ENCODE measurements at regions not wholly inside any gene's neighbourhood (a gene's known extent, or its start where the extent isn't known, plus 50 kb on each side); places are given as distances from the start of the nearest gene placed in this dataset.
"Not testable (repeated sequence)": the region's sequence is repeated elsewhere in the genome, so short reads cannot be mapped to it uniquely, and the experiment has no call there.

GRCh38 chr7:114180556-114181266 lies 233.9 kb upstream of the FOXP2 start:
- no peak for DNase-seq (ENCODE audit: low spot score)

GRCh38 chr7:114175125-114175524 lies 239.5 kb upstream of the FOXP2 start:
- DNase-seq (ENCODE audit: low spot score) = no peak

DNA sequence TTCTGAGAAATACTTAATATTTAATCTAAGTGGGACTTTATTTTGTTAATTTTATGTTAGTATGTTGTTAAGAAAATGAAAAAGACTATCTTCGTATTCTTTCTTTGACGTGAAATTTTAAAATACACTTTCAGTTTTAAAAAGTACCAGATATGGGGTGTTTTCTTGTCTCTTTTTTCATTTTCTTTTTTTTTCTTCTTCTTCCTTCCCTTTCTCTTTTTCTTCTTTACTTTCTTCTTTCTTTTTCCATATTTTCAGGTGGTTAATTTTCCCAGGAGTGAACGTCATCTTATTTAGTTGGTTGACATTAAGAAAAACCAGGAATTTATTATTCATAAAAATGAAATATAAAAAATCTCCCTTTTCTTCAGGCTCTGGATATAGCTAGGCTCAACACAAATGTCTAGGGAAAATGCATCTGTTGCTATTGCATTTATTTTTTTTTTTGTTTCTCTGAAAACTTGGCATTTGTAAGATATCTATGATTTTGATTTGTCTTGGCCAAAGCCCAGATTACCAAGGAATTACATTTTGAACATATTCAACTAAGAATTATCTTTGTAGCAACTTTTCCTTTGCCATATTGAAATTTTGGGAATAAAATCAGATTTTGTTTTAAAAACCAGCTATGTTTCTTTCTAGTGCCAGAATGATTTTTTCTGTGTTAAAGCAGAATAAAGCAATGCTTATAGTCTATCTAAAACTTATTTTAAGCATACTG lies 241.3 kb upstream of the FOXP2 start:
- no peak for DNase-seq (ENCODE audit: low spot score)

DNA sequence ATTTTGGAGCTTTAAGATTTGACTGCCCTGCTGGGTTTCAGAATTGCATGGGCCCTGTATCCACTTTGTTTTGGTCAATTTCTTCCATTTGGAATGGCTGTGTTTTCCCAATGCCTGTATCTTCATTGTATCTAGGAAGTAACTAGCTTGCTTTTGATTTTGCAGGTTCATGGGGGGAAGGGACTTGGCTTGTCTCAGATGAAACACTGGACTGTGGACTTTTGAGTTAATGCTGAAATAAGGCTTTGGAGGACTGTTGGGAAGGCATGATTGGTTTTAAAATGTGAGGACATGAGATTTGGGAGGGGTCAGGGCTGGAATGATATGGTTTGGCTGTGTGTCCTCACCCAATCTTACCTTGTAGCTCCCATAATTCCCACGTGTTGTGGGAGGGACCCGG lies 245.2 kb upstream of the FOXP2 start:
- DNase-seq (ENCODE audit: low spot score) = not testable (repeated sequence)

- no peak for DNase-seq (ENCODE audit: low spot score)
Measured at GRCh38 chr7:114160925-114161324, 242.1 kb upstream of the PPP1R3A start.

DNA sequence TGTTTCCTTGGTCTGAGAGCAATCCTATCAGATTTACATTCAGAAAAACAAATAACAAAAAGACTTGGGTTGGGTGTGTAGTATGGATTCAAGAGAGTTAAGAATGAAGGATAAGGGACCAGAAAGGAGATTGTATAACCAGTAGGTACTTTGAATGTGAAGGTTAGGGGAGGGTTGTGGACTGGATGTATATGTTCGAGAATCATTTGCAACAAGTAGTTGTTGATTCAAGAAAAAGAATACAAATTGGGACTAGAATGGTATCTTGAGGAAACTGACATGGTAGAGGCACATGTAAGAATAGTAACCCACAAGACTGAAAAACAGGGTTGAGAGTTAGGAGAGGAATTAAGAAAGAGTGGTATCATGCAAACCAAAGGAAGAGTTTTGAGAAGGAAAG lies 240.0 kb upstream of the PPP1R3A start:
- DNase-seq (ENCODE audit: low spot score) = no peak

GRCh38 chr7:114158275-114158674 lies 239.5 kb upstream of the PPP1R3A start:
- DNase-seq (ENCODE audit: low spot score) = no peak

- no peak for DNase-seq (ENCODE audit: low spot score)
Measured at GRCh38 chr7:114156178-114156577, 237.4 kb upstream of the PPP1R3A start.

GRCh38 chr7:114155116-114156110 lies 236.6 kb upstream of the PPP1R3A start:
- no peak for DNase-seq (ENCODE audit: low spot score)

DNA sequence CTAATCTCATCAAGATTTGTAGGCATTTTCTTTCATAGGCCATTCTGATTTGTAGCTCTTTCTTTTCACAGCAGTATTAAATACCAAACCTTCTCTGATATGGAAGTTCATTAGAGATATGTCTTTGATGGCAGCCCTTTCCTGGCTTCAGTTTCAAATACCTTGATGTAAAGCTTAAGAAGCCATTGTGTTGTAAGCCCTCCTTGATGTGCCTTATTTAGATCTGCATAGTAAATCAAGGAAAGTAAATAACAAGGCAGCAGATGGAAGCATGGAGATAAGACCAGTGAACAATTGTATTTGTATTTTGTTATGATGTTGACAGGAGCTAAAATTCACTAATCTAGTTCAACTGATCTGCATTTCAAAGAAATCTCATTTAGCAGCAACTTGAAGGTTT lies 234.9 kb upstream of the PPP1R3A start:
- DNase-seq (ENCODE audit: low spot score) = no peak

GRCh38 chr7:114152314-114152938 lies 233.6 kb upstream of the PPP1R3A start:
- DNase-seq (ENCODE audit: low spot score) = no peak

GRCh38 chr7:114151777-114152176 lies 233.0 kb upstream of the PPP1R3A start:
- DNase-seq (ENCODE audit: low spot score) = no peak

DNA sequence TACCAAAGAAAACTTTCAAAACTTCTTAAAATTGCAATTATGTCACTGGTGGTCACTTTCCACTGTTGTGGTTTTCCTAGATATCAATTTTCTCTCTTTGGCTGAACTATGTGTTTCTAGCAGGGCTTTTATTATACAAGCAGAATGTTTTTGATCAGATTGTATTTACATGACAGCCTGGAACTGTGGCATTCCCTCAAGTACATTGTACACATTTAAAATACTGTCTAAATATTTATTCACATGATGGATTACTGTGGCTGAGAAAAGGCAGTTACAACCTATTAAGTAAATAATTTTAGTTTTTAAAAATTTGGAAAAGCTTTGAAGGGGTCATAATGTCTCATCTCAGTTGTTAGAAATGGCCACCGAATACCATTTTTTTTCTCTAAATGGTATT lies 231.9 kb upstream of the PPP1R3A start:
- DNase-seq (ENCODE audit: low spot score) = no peak

DNA sequence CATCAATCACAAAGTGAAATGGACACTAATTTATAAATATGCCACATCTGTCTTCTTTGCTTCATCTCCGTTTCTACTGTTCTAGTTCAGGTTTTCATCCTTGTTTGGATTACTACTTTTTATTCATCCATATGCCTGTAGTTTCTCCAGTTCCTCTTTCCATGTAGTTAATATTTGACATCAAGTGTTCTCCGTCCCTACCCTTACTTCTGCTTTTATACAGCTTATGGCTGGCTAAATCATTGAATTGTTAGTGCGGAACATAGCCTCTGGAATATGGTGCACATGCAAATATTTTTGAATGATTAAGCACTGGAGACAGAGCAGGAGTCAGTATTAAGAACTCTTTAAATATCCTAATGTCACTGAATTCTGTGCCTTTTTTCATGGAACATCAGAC lies 230.0 kb upstream of the PPP1R3A start:
- no peak for DNase-seq (ENCODE audit: low spot score)

GRCh38 chr7:114141415-114141814 lies 222.6 kb upstream of the PPP1R3A start:
- DNase-seq (ENCODE audit: low spot score) = no peak

DNA sequence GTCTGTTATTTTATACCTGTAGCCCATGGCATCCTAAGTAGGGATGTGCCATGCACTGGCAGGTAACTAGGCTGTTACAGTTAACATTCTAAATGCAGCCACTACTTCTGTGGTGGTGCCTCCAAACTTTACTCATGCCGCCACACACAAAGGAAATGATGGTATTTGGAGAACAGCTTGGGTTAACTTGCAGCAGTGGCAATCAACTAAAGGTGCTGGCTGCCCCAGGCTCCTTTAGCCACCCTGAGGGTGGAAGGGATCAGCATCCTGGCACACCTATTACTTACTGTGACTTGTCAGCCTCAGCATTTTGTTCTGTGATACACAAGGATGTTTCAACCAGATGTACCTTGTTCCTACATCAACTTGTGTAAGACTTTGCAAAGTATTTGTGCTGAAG lies 221.8 kb upstream of the PPP1R3A start:
- no peak for DNase-seq (ENCODE audit: low spot score)

DNA sequence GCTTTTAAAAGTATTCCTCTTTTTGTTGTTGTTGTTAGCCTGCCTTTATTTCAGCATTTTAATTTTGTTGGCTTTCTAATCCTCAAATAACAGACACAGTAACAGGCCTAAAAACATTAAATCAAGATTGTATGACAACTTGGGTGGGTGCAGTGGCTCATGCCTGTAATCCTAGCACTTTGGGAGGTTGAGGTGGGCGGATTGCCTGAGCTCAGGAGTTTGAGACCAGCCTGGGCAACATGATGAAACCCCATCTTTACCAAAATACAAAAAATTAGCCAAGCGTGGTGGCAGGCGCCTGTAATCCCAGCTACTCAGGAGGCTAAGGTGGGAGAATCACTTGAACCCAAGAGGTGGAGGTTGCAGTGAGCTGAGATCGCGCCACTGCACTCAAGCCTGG lies 220.9 kb upstream of the PPP1R3A start:
- not testable (repeated sequence) for DNase-seq (ENCODE audit: low spot score)

DNA sequence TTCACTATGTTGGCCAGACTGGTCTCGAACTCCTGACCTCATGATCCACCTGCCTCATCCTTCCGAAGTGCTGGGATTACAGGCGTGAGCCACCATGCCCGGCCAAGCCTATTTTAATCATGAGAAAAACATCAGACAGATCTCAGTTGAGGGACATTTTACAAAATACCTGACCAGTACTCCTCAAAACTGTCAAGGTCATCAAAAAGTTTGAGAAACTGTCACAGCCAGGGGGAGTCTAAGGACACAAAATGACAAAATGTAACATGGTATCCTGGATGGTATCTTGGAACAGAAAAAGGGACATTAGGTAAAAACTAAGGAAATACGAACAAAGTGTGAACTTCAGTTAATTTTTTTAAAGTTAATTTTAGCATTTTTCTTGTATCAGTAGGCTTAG lies 219.8 kb upstream of the PPP1R3A start:
- DNase-seq (ENCODE audit: low spot score) = no peak

GRCh38 chr7:114133717-114134116 lies 214.9 kb upstream of the PPP1R3A start:
- no peak for DNase-seq (ENCODE audit: low spot score)

- DNase-seq (ENCODE audit: low spot score) = no peak
Measured at GRCh38 chr7:114130866-114131265, 212.1 kb upstream of the PPP1R3A start.

DNA sequence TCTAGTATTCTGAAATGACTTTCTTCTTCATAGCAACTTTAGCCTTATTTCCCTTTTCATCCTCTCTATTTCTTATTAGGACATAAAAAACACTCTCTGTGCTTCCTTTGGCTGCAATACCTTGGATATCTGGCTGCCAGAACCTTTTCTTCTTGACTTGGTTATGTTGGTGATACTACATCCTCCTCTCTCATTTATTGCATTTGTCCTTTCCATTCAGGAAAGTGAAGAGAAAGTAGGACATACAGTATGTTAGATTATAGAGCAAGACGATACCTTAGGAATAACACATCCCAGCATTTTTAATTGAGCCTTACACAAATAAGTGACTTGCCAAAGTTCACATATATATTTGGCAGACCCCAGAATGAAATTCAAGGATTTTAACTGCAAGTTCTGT lies 210.1 kb upstream of the PPP1R3A start:
- no peak for DNase-seq (ENCODE audit: low spot score)

DNA sequence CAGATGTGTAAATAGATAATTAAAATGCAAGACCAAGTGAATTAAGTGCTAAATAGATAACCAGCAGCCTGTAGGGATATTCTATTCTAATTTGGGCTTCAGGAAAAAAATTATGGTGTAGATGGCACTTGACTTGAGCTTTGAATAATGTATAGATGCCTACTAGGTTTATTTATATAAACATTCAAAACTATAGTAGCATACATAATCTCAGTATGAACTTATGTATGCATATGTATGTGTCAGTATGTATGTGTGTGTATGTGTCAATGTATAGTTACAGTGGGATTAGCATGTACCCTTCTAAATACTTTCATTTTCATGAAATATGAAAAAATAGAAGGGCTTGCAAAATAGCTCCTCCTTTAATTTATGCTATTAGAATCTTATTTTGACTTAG lies 207.3 kb upstream of the PPP1R3A start:
- no peak for DNase-seq (ENCODE audit: low spot score)
